T-helper 17 cell (primary cell): ENCODE measurements at regions not wholly inside any gene's neighbourhood (a gene's known extent, or its start where the extent isn't known, plus 50 kb on each side); places are given as distances from the start of the nearest gene placed in this dataset.

Experiments
- ATAC-seq: fragments of 150-1000 bp; cut with Tn5 transposase; 2 replicates; pipeline ENCODE4 v1.10.0; 2021; ENCODE audit warnings: mild to moderate bottlenecking, moderate library complexity
- DNase-seq, 3 donors: peaks; one replicate each; pipeline versions ENCODE4 v3.0.0 to v3.0.0-alpha.2; 2020 to 2021
- H3K9me3 ChIP-seq: one replicate; pipeline ENCODE4 v1.7.0; 2013; ENCODE audit warnings: low read length, mild to moderate bottlenecking; ENCODE audit not compliant: control insufficient read depth, poor library complexity, severe bottlenecking
- H3K27ac Mint-ChIP-seq: one replicate; pipeline ENCODE4 v1.8.0; 2022; ENCODE audit warnings: mild to moderate bottlenecking, moderate library complexity, mixed read lengths
- H3K27me3 Mint-ChIP-seq: one replicate; pipeline ENCODE4 v1.8.0; 2022; ENCODE audit warnings: mixed read lengths
- H3K36me3 Mint-ChIP-seq: one replicate; pipeline ENCODE4 v1.8.0; 2022; ENCODE audit warnings: low read depth, mixed read lengths
- H3K4me1 Mint-ChIP-seq: one replicate; pipeline ENCODE4 v1.8.0; 2022; ENCODE audit warnings: mild to moderate bottlenecking, mixed read lengths
- H3K4me3 Mint-ChIP-seq: one replicate; pipeline ENCODE4 v1.8.0; 2022; ENCODE audit warnings: mild to moderate bottlenecking, moderate library complexity, mixed read lengths

- DNase-seq (no peak), ATAC-seq (no peak)
- Mint-ChIP-seq H3K4me1 (no peaks in the 10 kb centered on the region), H3K36me3 (no peaks in the 10 kb centered on the region), H3K4me3 (no peak overlapping the region), H3K27me3 (no peaks in the 10 kb centered on the region), H3K27ac (no peak overlapping the region)
- no peaks in the 10 kb centered on the region for H3K9me3 ChIP-seq
Observed at GRCh38 chr20:16885746-16886145, 137.6 kb downstream of the OTOR start.

- no peak overlapping the region for H3K27ac Mint-ChIP-seq
- no peaks in the 10 kb centered on the region for H3K27me3 Mint-ChIP-seq
- H3K9me3 ChIP-seq = no peaks in the 10 kb centered on the region
- no peaks in the 10 kb centered on the region for H3K36me3 Mint-ChIP-seq
- no peaks in the 10 kb centered on the region for H3K4me1 Mint-ChIP-seq
- DNase-seq (no peak), ATAC-seq (no peak)
- no peak overlapping the region for H3K4me3 Mint-ChIP-seq
Observed at GRCh38 chr20:16898433-16898832, 150.3 kb downstream of the OTOR start.

GRCh38 chr20:16902662-16903061 is 154.5 kb downstream of the OTOR start:
- no peaks in the 10 kb centered on the region for H3K9me3 ChIP-seq
- H3K27ac Mint-ChIP-seq = no peak overlapping the region
- no peaks in the 10 kb centered on the region for H3K27me3 Mint-ChIP-seq
- H3K36me3 Mint-ChIP-seq = no peaks in the 10 kb centered on the region
- DNase-seq (no peak), ATAC-seq (no peak)
- no peak overlapping the region for H3K4me3 Mint-ChIP-seq
- H3K4me1 Mint-ChIP-seq = no peaks in the 10 kb centered on the region

GRCh38 chr20:16904751-16905150 is 156.6 kb downstream of the OTOR start:
- H3K27me3 Mint-ChIP-seq = no peaks in the 10 kb centered on the region
- H3K27ac Mint-ChIP-seq = no peak overlapping the region
- no peaks in the 10 kb centered on the region for H3K4me1 Mint-ChIP-seq
- no peak overlapping the region for H3K4me3 Mint-ChIP-seq
- DNase-seq (no peak), ATAC-seq (no peak)
- H3K9me3 ChIP-seq = no peaks in the 10 kb centered on the region
- H3K36me3 Mint-ChIP-seq = no peaks in the 10 kb centered on the region

- Mint-ChIP-seq H3K4me3 (no peak overlapping the region), H3K4me1 (no peaks in the 10 kb centered on the region), H3K27me3 (peaks cover 5% of the 10 kb centered on the region), H3K36me3 (no peaks in the 10 kb centered on the region), H3K27ac (no peak overlapping the region)
- DNase-seq (no peak), ATAC-seq (no peak)
- H3K9me3 ChIP-seq = no peaks in the 10 kb centered on the region
Observed at GRCh38 chr20:16914277-16914676, 166.1 kb downstream of the OTOR start.

- no peaks in the 10 kb centered on the region for H3K9me3 ChIP-seq
- H3K27me3 Mint-ChIP-seq = peaks cover 5% of the 10 kb centered on the region
- H3K36me3 Mint-ChIP-seq = no peaks in the 10 kb centered on the region
- no peak for DNase-seq
- no peak for ATAC-seq
- H3K27ac Mint-ChIP-seq = no peak overlapping the region
- H3K4me3 Mint-ChIP-seq = no peak overlapping the region
- H3K4me1 Mint-ChIP-seq = no peaks in the 10 kb centered on the region
Observed at GRCh38 chr20:16916165-16916564, 168.0 kb downstream of the OTOR start.

- H3K4me3 Mint-ChIP-seq = no peak overlapping the region
- DNase-seq (no peak), ATAC-seq (no peak)
- no peaks in the 10 kb centered on the region for H3K36me3 Mint-ChIP-seq
- H3K9me3 ChIP-seq = no peaks in the 10 kb centered on the region
- H3K27me3 Mint-ChIP-seq = peaks cover 5% of the 10 kb centered on the region
- no peaks in the 10 kb centered on the region for H3K4me1 Mint-ChIP-seq
- H3K27ac Mint-ChIP-seq = no peak overlapping the region
Observed at GRCh38 chr20:16917636-16918035, 169.5 kb downstream of the OTOR start.

- no peak overlapping the region for H3K27ac Mint-ChIP-seq
- no peaks in the 10 kb centered on the region for H3K36me3 Mint-ChIP-seq
- ATAC-seq (no peak), DNase-seq (no peak)
- H3K4me3 Mint-ChIP-seq = no peak overlapping the region
- H3K27me3 Mint-ChIP-seq = peaks cover 5% of the 10 kb centered on the region
- H3K9me3 ChIP-seq = no peaks in the 10 kb centered on the region
- no peaks in the 10 kb centered on the region for H3K4me1 Mint-ChIP-seq
Observed at GRCh38 chr20:16918366-16918765, 170.2 kb downstream of the OTOR start.

GRCh38 chr20:16919841-16920240 is 171.7 kb downstream of the OTOR start:
- peaks cover 5% of the 10 kb centered on the region for H3K27me3 Mint-ChIP-seq
- H3K36me3 Mint-ChIP-seq = no peaks in the 10 kb centered on the region
- no peak overlapping the region for H3K27ac Mint-ChIP-seq
- ATAC-seq = no peak
- no peaks in the 10 kb centered on the region for H3K4me1 Mint-ChIP-seq
- no peaks in the 10 kb centered on the region for H3K9me3 ChIP-seq
- no peak overlapping the region for H3K4me3 Mint-ChIP-seq
- no peak for DNase-seq

GRCh38 chr20:16922834-16923233 is 174.7 kb downstream of the OTOR start:
- DNase-seq (no peak), ATAC-seq (no peak)
- Mint-ChIP-seq H3K36me3 (no peaks in the 10 kb centered on the region), H3K4me3 (no peak overlapping the region), H3K4me1 (no peaks in the 10 kb centered on the region), H3K27me3 (no peaks in the 10 kb centered on the region), H3K27ac (no peak overlapping the region)
- no peaks in the 10 kb centered on the region for H3K9me3 ChIP-seq

GRCh38 chr20:16926626-16927430 is 178.7 kb downstream of the OTOR start:
- H3K9me3 ChIP-seq = no peaks in the 10 kb centered on the region
- Mint-ChIP-seq H3K27ac (no peak overlapping the region), H3K27me3 (no peaks in the 10 kb centered on the region), H3K4me1 (no peaks in the 10 kb centered on the region), H3K4me3 (no peak overlapping the region), H3K36me3 (no peaks in the 10 kb centered on the region)
- ATAC-seq = no peak
- DNase-seq = no peak

GRCh38 chr20:16929756-16930155 is 181.6 kb downstream of the OTOR start:
- Mint-ChIP-seq H3K36me3 (no peaks in the 10 kb centered on the region), H3K27ac (no peak overlapping the region), H3K27me3 (no peaks in the 10 kb centered on the region), H3K4me3 (no peak overlapping the region), H3K4me1 (no peaks in the 10 kb centered on the region)
- DNase-seq = no peak
- H3K9me3 ChIP-seq = no peaks in the 10 kb centered on the region
- ATAC-seq = no peak

GRCh38 chr20:16930656-16931055 is 182.5 kb downstream of the OTOR start:
- Mint-ChIP-seq H3K4me3 (no peak overlapping the region), H3K36me3 (no peaks in the 10 kb centered on the region), H3K27me3 (no peaks in the 10 kb centered on the region), H3K27ac (no peak overlapping the region), H3K4me1 (no peaks in the 10 kb centered on the region)
- H3K9me3 ChIP-seq = no peaks in the 10 kb centered on the region
- ATAC-seq = no peak
- DNase-seq = no peak

GRCh38 chr20:16939051-16939450 is 190.9 kb downstream of the OTOR start:
- ATAC-seq = no peak
- H3K4me3 Mint-ChIP-seq = no peak overlapping the region
- no peaks in the 10 kb centered on the region for H3K9me3 ChIP-seq
- no peak for DNase-seq
- no peaks in the 10 kb centered on the region for H3K36me3 Mint-ChIP-seq
- H3K27ac Mint-ChIP-seq = no peak overlapping the region
- no peaks in the 10 kb centered on the region for H3K27me3 Mint-ChIP-seq
- H3K4me1 Mint-ChIP-seq = no peaks in the 10 kb centered on the region
